GM12878 (cell line): ENCODE measurements at regions not wholly inside any gene's neighbourhood (a gene's known extent, or its start where the extent isn't known, plus 50 kb on each side); places are given as distances from the start of the nearest gene placed in this dataset.

Experiments used
- ATAC-seq: fragments of 200-7000 bp; cut with Tn5 transposase; 3 replicates; pipeline ENCODE4 v1.9.1; 2020; ENCODE audit warnings: mild to moderate bottlenecking, moderate library complexity
- BruUV-seq: library from RNA; stranded (reverse); fragments of 400-500 nt; replicated peaks from 2 replicates; lab custom pipeline; 2021; lab: Mats Ljungman, UMichigan
- CTCF ChIA-PET: fragments of 300-600 bp; sonication (Branson Sonifier 250); formaldehyde crosslinking; extraction: SDS; loops from one replicate; lab custom pipeline; 2021; ENCODE audit warnings: inconsistent platforms; lab: Yijun Ruan, JAX
- POLR2A ChIA-PET: fragments of 350-600 bp; formaldehyde crosslinking; extraction: SDS; loops from one replicate; lab custom pipeline; 2021; ENCODE audit warnings: inconsistent platforms; lab: Charles Lee
- RAD21 ChIA-PET: fragments of 300-600 bp; sonication (Branson Sonifier 250); formaldehyde crosslinking; loops from one replicate; lab custom pipeline; 2023; ENCODE audit warnings: antibody characterized with exemption; ENCODE audit not compliant: unreplicated experiment; lab: Charles Lee
- SMC1A ChIA-PET: fragments of 300-600 bp; sonication (Branson Sonifier 250); formaldehyde crosslinking; loops from one replicate; lab custom pipeline; 2023; ENCODE audit not compliant: unreplicated experiment, uncharacterized antibody; lab: Charles Lee
- DNase-seq: peaks from one replicate; pipeline ENCODE4 v3.0.0-alpha.2; 2011; ENCODE audit warnings: low read depth, low spot score
- FAIRE-seq: peaks from 3 replicates; lab custom pipeline; 2011; peaks lifted over from hg19 to GRCh38; lab: Jason Lieb, UNC
- H2AFZ ChIP-seq: 2 replicates; pipeline ENCODE4 v1.6.0; 2011; ENCODE audit warnings: low read depth, low read length, control low read depth; ENCODE audit not compliant: control insufficient read depth
- H3K27ac ChIP-seq: 2 replicates; pipeline ENCODE4 v1.5.1; 2011; ENCODE audit warnings: control low read depth; ENCODE audit not compliant: control insufficient read depth, insufficient read depth
- H3K27me3 ChIP-seq, 2 experiments: replicated peaks in 1 of 2; 2 replicates each; pipeline versions ENCODE4 v1.6.0 to v1.6.1; 2011; ENCODE audit warnings: low read length in 1 of 2; ENCODE audit not compliant: control insufficient read depth in 2 of 2, insufficient read depth in 2 of 2
- H3K36me3 ChIP-seq, 2 experiments: 2 replicates each; pipeline ENCODE4 v1.5.1; 2011; ENCODE audit warnings: low read length in 1 of 2; ENCODE audit not compliant: control insufficient read depth in 2 of 2, insufficient read depth in 2 of 2
- H3K4me1 ChIP-seq: 2 replicates; pipeline ENCODE4 v1.6.1; 2011; ENCODE audit warnings: mild to moderate bottlenecking, low read length, moderate library complexity, mixed read lengths; ENCODE audit not compliant: control insufficient read depth, insufficient read depth
- H3K4me2 ChIP-seq: 2 replicates; pipeline ENCODE4 v1.6.0; 2011; ENCODE audit warnings: control low read depth; ENCODE audit not compliant: control insufficient read depth, insufficient read depth
- H3K4me3 ChIP-seq: fragments of 200-600 bp; sonication (generic); 2 replicates; pipeline ENCODE4 v1.5.1; 2016
- H3K79me2 ChIP-seq: 2 replicates; pipeline ENCODE4 v1.6.0; 2011; ENCODE audit warnings: low read length; ENCODE audit not compliant: control insufficient read depth, insufficient read depth
- H3K9ac ChIP-seq: 2 replicates; pipeline ENCODE4 v1.8.0; 2011; ENCODE audit warnings: low read length, control low read depth, mixed read lengths; ENCODE audit not compliant: control insufficient read depth, insufficient read depth
- H3K9me3 ChIP-seq: replicated peaks from 3 replicates; pipeline ENCODE4 v1.5.1; 2011; ENCODE audit warnings: mild to moderate bottlenecking, low read length; ENCODE audit not compliant: control insufficient read depth, insufficient read depth
- H4K20me1 ChIP-seq: 2 replicates; pipeline ENCODE4 v1.6.0; 2011; ENCODE audit not compliant: control insufficient read depth, insufficient read depth
- IRF4 ChIP-seq: IDR thresholded peaks from 2 replicates; pipeline ENCODE4 v1.6.1; 2011; ENCODE audit warnings: low read depth, low read length
- SP1 ChIP-seq: IDR thresholded peaks from one replicate; pipeline ENCODE4 v1.6.1; 2011; ENCODE audit warnings: low read depth, low read length
- SPI1 ChIP-seq: IDR thresholded peaks from 2 replicates; pipeline ENCODE4 v1.6.1; 2011; ENCODE audit warnings: low read depth, mild to moderate bottlenecking, low read length, moderate library complexity, borderline replicate concordance; ENCODE audit not compliant: insufficient read depth
- WGBS: methylation state at CpG from one replicate; pipeline ENCODE4 v1.1.6; 2016; ENCODE audit warnings: low lambda C conversion rate; ENCODE audit not compliant: insufficient replicate concordance, insufficient coverage; ENCODE audit errors: missing lambda C conversion rate; 5-methylcytosine and 5-hydroxymethylcytosine counted together
- in situ Hi-C: fragments of 300-500 bp; cut with MboI; formaldehyde crosslinking; loops from 9 replicates; pipeline ENCODE4 v1.14.3; 2018; ENCODE audit warnings: mixed read lengths
- intact Hi-C: fragments of 100-400 bp; cut with micrococcal nuclease; formaldehyde crosslinking; loops from one replicate; pipeline ENCODE4 v1.14.2; 2022; ENCODE audit not compliant: unreplicated experiment
- TF ChIP-seq, protein P1 (sequence below): fragments of 450-650 bp; IDR thresholded peaks from 2 replicates; pipeline ENCODE4 v1.6.1; 2017; ENCODE audit warnings: borderline replicate concordance

DNA sequence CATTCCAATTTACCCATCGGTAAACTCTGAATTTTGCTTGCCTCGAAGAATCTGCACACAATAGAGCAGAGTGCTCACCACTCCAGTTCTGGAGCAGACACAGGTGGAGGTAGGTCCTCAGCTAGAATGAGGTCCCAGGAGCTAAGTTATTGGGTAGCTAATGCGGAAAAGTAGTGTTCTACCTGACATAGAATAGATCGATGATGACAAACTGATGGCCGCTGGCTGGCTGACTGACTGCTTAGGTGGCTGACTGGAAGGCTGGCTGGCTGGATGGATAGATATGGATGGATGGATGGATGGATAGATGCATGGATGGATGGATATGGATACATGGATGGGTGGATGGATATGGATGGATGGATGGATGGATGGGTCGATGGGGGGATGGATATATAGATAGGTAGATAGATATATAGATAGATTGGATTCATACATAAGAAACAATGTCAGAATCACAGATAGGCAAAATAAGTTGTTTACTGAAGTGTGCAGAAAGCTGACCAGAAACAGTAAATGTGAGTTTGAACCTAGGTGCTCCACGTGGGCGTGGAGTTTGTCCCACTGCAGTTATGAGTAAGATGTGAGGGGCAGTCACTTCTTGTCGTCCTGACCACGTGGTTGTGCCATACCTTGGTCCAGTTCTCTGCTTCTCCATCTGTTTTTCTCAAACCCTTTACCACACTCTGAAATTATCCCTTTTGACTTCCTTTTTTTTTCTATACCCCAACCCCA lies 62.1 kb downstream of the TBXT start:
- H3K9ac ChIP-seq: no peak overlapping the region
- H3K4me3 ChIP-seq: no peak overlapping the region
- H3K9me3 ChIP-seq: peaks cover 3% of the 10 kb centered on the region; the same call in 2 of the 3 replicates
- ChIA-PET RAD21 (interaction anchor here (0.7 to 1.8 kb wide), 3 partner anchors 215 to 665 kb away, joined by 4 to 28 read pairs (median 7); no protein-coding TSS in a partner anchor), CTCF (interaction anchor here (0.8 to 5.7 kb wide), 18 partner anchors 9 to 681 kb away, joined by 3 to 69 read pairs (median 4); no protein-coding TSS in a partner anchor), SMC1A (interaction anchor here (1.0 to 2.1 kb wide), 9 partner anchors 8 to 665 kb away, joined by 3 to 14 read pairs (median 4); no protein-coding TSS in a partner anchor)
- no peaks in the 10 kb centered on the region for H4K20me1 ChIP-seq
- DNase-seq: no peak
- no TSS peak for BruUV-seq
- no peak overlapping the region for H2AFZ ChIP-seq
- no peaks in the 10 kb centered on the region for H3K27me3 ChIP-seq
- no peak overlapping the region for H3K4me2 ChIP-seq
- TF ChIP-seq SP1 (no peak), IRF4 (0 out of 2 replicates have a peak, but pooled peaks have one; percentile 41), SPI1 (peak; percentile 25; the same call in 1 of the 2 replicates)
- TF ChIP-seq, protein P1, sequence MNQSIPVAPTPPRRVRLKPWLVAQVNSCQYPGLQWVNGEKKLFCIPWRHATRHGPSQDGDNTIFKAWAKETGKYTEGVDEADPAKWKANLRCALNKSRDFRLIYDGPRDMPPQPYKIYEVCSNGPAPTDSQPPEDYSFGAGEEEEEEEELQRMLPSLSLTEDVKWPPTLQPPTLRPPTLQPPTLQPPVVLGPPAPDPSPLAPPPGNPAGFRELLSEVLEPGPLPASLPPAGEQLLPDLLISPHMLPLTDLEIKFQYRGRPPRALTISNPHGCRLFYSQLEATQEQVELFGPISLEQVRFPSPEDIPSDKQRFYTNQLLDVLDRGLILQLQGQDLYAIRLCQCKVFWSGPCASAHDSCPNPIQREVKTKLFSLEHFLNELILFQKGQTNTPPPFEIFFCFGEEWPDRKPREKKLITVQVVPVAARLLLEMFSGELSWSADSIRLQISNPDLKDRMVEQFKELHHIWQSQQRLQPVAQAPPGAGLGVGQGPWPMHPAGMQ: no peak
- TF ChIP-seq, all 136 proteins: peak for 2
- H3K27ac ChIP-seq: no peak overlapping the region
- ATAC-seq: no peak
- no peaks in the 10 kb centered on the region for H3K79me2 ChIP-seq
- no peaks in the 10 kb centered on the region; the same call in 1 of the 2 replicates for H3K4me1 ChIP-seq
- no peaks in the 10 kb centered on the region for H3K36me3 ChIP-seq
- intact Hi-C loops (loop anchor here (1.0 to 10.0 kb wide), 3 partner anchors 220 to 661 kb away; no protein-coding TSS in a partner anchor), in situ Hi-C loops (no loop called here)
- POLR2A ChIA-PET: no interaction called here
- FAIRE-seq: peak; percentile 44
- 54% methylated on average over 10 of the region's 10 CpGs for WGBS
